AG04449 (cell line): ENCODE measurements at regions not wholly inside any gene's neighbourhood (a gene's known extent, or its start where the extent isn't known, plus 50 kb on each side); places are given as distances from the start of the nearest gene placed in this dataset.

Experiments used
- CTCF ChIA-PET: fragments of 350-600 bp; formaldehyde crosslinking; extraction: SDS; loops from one replicate; lab custom pipeline; 2021; ENCODE audit warnings: antibody characterized with exemption; lab: Yijun Ruan, JAX
- POLR2A ChIA-PET: fragments of 400-600, 350-600 bp; formaldehyde crosslinking; extraction: SDS; loops from one replicate; lab custom pipeline; 2020; ENCODE audit warnings: antibody characterized with exemption, inconsistent platforms; lab: Yijun Ruan, JAX
- DNase-seq: peaks from one replicate; pipeline ENCODE4 v3.0.0-alpha.2; 2010; ENCODE audit warnings: low read depth, low spot score
- H3K4me3 ChIP-seq: 2 replicates; pipeline ENCODE4 v1.5.1; 2011; ENCODE audit warnings: low read depth, mild to moderate bottlenecking, control low read depth, low read length
- CTCF ChIP-seq: IDR thresholded peaks from one replicate; pipeline ENCODE4 v1.5.1; 2011; ENCODE audit warnings: mild to moderate bottlenecking, moderate library complexity, low read length, control low read depth, inconsistent platforms; ENCODE audit not compliant: insufficient read depth; ENCODE audit errors: missing control alignments

GRCh38 chr20:6908673-6909072, 141.2 kb downstream of the BMP2 start:
- no peak for DNase-seq
- ChIA-PET POLR2A (no interaction called here), CTCF (no interaction called here)
- no peak overlapping the region for H3K4me3 ChIP-seq
- TF ChIP-seq CTCF, result no peak

- no peak for DNase-seq
- CTCF ChIA-PET, result no interaction called here
- TF ChIP-seq CTCF, result no peak
- H3K4me3 ChIP-seq, result no peak overlapping the region
- POLR2A ChIA-PET, result no interaction called here
Measured at GRCh38 chr20:6909608-6910007, 142.1 kb downstream of the BMP2 start.

GRCh38 chr20:6914986-6915385, 147.5 kb downstream of the BMP2 start:
- no peak overlapping the region for H3K4me3 ChIP-seq

GRCh38 chr20:6916938-6917337, 149.5 kb downstream of the BMP2 start:
- DNase-seq, result no peak
- POLR2A ChIA-PET, result no interaction called here

More at GRCh38 chr20:6914986-6915385, 147.5 kb downstream of the BMP2 start:
- ChIA-PET POLR2A (no interaction called here), CTCF (no interaction called here)
- TF ChIP-seq CTCF, result no peak
- no peak for DNase-seq

GRCh38 chr20:6919792-6920468, 152.4 kb downstream of the BMP2 start:
- CTCF ChIA-PET, result no interaction called here
- no peak overlapping the region for H3K4me3 ChIP-seq
- TF ChIP-seq CTCF, result no peak
- no peak for DNase-seq
- POLR2A ChIA-PET, result no interaction called here

More at GRCh38 chr20:6916938-6917337, 149.5 kb downstream of the BMP2 start:
- no peak for TF ChIP-seq CTCF
- CTCF ChIA-PET, result no interaction called here
- no peak overlapping the region for H3K4me3 ChIP-seq

- ChIA-PET CTCF (no interaction called here), POLR2A (no interaction called here)
- TF ChIP-seq CTCF, result no peak
- no peak overlapping the region for H3K4me3 ChIP-seq
- DNase-seq, result no peak
Measured at GRCh38 chr20:6920991-6921613, 153.6 kb downstream of the BMP2 start.
